ENCODE measurements at regions not wholly inside any gene's neighbourhood (a gene's known extent, or its start where the extent isn't known, plus 50 kb on each side); places are given as distances from the start of the nearest gene placed in this dataset.
"Not testable (repeated sequence)": the region's sequence is repeated elsewhere in the genome, so short reads cannot be mapped to it uniquely, and the experiment has no call there.

DNA sequence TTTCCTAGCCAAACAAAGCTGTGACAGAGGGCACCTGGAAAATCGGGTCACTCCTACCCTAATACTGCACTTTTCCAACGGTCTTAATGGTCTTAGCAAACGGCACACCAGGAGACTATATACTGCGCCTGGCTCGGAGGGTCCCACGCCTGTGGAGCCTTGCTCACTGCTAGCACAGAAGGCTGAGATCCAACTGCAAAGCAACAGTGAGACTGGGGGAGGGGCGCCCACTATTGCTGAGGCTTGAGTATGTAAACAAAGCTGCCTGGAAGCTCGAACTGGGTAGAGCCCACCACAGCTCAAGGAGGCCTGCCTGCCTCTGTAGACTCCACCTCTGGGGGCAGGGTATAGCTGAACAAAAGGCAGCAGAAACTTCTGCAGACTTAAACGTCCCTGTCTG is 931.7 kb upstream of the ATXN7L3B start:
- ATAC-seq; intact Hi-C loops (cut with DNase I); DNase-seq: not testable (repeated sequence)

DNA sequence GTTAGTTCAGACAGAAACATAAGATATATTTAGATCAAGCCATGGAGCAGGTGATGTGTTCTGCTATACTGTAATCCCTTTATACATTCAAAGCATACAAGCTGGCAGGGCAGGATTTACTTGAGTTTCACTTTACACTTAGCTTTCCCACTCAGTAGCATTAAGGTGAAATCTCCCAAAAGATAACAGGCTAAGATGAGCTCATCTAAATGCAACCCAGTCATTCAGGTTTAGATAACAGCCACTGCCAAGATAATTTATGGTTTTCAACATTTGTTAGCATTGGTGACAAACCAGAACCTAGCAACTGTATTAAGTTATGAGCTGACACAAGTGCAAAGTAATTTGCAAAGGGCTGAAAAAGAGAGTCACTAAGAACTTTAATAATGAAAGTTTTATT is 925.1 kb upstream of the ATXN7L3B start:
- intact Hi-C loops (cut with DNase I), result no loop called here
- no peak for ATAC-seq
- no peak for DNase-seq

DNA sequence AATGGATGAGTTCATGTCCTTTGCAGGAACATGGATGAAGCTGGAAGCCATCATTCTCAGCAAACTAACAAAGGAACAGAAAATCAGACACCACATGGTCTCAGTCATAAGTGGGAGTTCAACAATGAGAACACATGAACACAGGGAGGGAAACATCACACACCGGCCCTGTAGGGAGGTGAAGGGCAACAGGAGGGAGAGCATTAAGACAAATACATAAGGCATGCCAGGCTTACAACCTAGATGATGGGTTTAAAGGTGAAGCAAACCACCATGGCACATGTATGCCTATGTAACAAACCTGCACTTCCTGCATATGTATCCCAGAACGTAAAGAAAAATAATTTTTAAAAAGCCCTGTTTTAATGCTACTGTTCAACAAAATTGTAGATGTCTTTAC is 914.2 kb upstream of the ATXN7L3B start:
- intact Hi-C loops (cut with DNase I), result no loop called here
- ATAC-seq (no peak), DNase-seq (no peak)

DNA sequence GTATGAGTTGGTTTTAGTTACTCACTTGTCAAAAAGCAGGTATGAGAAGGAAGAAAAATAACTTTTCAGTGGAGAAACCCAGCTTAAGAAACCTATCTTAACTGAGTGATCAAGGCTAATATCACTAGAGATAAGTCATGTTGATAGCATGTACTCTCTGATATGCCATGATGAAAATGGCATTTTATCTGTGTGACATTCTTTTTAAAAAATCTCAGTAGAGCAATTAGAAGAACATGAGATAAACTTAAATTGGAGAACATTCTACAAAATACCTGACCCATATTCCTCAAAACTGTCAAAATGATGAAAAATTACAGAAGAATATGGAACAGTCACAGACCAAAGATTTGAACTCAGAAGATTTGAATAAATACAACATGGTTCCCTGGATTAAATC is 912.4 kb upstream of the ATXN7L3B start:
- no peak for DNase-seq
- intact Hi-C loops (cut with DNase I), result no loop called here
- no peak for ATAC-seq

DNA sequence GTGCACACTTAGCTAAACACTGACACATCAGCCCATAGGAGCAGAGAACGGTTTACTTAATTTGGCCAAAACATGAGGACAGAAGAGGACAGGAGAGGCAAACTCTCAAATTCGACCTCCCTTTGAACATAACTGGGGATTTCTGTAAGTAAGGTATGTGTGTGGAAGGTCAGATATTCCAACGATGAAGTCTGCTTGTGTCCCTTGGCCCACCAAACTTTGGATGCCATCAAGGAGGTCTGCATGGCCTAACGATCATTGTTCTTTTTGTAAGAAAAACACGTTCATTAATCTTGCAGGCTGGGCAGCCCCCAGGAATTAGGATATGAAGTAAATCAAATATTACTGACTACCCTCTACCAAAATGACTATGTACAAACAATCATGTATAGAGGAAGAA is 908.5 kb upstream of the ATXN7L3B start:
- intact Hi-C loops (cut with DNase I), result no loop called here
- no peak for DNase-seq
- no peak for ATAC-seq

DNA sequence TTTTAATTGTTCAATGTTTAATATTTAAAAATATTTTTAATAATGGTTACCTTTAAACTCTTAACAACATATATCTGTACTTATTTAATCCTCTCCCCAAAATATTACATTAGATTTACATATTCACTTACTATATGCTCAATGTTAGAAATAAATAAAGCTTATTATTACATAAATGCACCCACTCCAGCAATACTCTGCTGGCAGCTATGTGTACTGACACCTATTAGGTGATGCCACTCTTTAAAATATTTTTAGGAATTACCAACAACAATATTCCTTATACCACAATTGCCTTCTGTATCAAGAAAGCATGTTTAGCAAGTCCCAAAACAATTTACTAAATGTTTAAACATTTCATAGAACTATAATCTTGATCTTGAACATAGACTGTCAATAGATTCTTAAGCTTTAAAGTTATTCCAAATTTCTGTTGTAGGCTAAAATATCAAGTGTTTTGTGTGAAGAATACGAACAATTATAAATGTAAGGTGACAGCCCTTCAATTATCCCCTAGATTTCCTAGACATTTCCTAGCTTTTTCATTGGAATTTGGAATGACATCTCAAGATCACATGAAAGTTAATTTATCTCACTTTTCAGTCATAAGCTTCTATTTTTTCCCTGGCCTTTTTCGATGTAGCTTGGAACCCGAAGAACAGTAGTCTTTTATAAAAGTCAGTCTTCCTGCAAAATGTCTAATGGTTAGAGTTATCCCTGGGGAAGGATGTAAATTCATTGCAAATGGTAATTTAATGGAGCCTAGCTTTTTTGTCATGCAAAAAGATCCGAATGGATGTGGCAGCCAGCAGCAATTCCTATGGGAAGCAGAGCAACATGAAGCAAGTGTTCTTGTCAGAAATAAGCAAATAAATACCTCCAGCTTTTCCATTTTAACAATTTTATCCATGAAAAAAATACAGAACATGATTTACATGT is 907.5 kb upstream of the ATXN7L3B start:
- intact Hi-C loops (cut with DNase I), result no loop called here
- DNase-seq (no peak), ATAC-seq (no peak)

DNA sequence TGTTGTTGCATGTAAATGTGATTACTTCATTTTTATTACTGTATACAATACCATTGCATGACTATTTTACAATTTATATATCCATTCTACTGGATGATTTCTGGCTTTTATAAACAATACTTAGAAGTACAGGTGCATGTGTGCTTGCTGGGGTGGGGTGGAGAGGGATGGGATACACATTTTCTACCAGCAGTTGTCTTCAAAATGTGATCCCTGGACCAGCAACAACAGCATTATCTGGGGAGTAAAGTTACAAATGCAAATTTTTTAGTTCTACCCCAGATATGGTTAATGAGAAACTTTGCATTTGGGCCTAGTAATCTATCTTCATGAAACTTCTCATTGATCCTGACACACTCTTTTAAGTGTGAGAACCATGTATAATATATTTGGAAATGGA is 905.4 kb upstream of the ATXN7L3B start:
- ATAC-seq, result no peak
- no peak for DNase-seq
- intact Hi-C loops (cut with DNase I), result no loop called here

DNA sequence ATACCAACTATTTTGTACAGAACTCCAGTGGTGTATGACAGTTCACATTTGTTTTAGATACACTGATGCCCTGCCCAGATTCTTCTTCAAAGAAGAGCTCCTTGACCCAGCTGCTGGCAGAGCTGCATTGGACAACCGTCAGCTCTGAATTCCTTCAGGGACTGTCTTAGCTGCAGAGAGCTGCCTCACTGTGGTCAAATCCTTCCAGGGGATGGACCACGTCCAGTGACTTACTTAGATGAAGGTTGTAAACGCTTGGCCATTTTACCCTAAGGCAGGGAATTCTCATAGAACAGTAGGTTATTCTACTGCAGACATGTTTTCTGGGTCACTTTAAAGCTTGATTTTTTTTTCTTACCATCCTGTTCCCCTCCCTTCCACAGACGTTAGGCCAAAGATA is 905.0 kb upstream of the ATXN7L3B start:
- intact Hi-C loops (cut with DNase I), result no loop called here
- no peak for DNase-seq
- no peak for ATAC-seq

DNA sequence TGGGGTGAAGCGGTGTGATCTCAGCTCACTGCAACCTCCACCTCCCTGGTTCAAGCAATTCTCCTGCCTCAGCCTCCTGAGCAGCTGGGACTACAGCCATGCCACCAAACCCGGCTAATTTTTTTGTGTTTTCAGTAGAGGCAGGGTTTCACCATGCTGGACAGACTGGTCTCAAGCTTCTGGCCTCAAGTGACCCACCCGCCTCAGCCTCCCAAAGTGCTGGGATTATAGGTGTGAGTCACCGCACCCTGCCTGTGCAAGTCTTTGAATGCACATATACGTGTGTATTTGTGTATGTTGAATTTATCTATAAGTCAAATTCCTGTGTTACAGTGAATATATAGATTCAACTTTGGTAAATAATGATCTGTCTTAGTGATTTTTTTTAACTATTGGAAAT is 898.2 kb upstream of the ATXN7L3B start:
- ATAC-seq; intact Hi-C loops (cut with DNase I); DNase-seq: not testable (repeated sequence)

DNA sequence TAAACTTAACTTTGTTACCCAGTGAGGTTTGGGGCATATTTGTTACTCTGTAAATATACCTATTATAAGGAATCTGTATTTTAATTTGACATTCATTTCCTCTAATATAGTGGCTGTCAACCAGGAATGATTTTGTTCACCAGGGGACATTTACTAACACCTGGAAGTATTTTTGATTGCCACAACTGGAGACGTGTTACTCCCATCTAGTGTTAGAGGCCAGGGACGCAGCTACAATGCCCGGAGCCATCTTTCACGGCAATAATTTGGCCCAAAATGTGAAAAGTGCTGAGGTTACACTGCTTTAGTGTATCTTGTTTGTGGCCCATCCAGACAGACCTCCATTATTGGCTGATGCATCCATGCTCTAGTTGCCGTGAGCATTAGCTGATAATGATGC is 881.3 kb upstream of the ATXN7L3B start:
- ATAC-seq (no peak), DNase-seq (no peak)
- intact Hi-C loops (cut with DNase I), result no loop called here

DNA sequence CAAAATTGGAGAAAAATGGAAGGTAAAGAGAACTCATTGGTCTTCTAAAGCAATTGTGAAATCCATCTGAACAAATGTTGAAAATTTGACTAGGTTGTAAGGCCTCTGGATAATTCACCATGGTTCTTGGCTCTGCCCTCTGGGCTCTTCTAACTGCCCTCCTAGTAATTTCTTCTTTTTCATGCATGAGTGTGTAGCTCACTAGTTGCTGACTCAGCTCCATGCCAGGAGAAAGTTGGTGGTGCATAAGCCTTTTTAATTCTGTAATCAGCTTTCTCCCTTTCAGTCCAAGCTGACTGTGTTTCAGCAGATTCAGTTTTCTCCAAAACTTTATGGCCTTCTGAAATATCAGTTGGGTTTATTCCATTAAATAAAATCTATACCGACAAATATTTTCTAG is 877.8 kb upstream of the ATXN7L3B start:
- ATAC-seq, result no peak
- intact Hi-C loops (cut with DNase I), result no loop called here

DNA sequence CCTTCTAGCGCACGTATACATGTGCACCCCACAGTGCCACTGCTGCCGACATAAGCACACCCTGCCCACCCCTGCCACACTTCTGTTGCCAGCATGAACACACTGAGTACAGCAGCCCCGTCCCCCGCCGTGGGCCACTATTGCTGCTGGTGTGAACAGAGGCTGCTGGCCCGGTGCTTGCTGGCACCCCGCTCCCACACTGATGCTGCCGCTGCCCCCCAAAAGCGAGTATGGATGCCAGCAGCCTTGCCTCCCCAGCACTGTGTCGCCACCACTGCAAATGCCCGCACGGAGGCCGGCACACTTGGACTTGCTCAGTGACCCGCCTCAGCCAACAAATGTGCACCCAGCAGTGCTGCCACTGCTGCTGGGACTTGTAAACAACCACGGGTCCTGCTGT is 872.4 kb upstream of the ATXN7L3B start:
- intact Hi-C loops (cut with DNase I), result no loop called here
- DNase-seq (no peak), ATAC-seq (no peak)

More for the DNA sequence above, 877.8 kb upstream of the ATXN7L3B start:
- no peak for DNase-seq

DNA sequence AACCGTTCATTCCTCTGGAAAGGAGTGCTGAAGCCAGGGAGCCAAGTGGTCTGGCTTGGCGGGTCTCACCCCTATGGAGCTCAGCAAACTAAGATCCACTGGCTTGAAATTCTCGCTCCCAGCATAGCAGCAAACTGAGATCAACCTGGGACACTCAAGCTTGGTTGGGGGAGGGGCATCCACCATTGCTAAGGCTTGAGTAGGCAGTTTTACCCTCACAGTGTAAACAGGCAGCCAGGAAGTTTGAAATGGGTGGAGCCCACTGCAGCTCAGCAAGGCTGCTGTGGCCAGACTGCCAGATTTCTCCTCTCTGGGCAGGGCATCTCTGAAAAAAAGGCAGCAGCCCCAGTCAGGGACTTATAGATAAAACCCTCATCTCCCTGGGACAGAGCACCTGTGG is 866.1 kb upstream of the ATXN7L3B start:
- ATAC-seq; DNase-seq; intact Hi-C loops (cut with DNase I): not testable (repeated sequence)

DNA sequence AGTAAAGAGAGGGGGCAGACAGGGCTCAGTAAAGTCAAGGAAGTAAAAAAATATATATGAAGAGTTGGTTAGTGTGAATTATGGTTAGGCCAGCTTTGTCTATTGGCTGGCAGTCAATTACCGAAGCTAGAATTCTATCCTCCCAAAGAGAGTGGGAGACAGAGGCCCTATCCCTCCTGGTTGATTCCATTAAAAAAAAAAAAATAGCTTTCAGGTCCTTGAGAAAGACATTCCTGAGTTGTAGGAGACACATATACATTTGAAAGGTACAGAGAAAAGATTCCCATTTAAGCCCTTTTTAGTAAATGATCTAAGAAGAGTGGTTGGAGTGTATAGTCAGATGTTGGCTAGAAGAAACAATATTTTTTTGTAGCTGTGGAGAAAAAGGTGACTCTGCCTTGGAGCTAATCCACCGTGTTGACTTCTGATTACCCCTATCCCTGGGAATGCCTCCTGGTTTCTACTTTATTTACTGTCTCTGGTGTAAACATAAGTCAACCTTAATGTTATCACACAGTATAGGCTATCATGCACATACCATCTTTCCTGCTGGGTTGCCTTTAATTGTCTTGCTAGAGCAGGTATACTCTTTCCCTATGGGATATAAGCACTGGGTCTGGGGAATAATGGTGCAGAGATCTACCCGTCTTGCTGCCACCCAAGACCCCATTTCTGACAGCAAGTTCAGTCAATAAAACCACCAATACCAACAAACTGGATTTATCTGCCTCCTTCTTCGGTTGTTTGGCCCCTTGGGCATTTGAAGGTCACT is 859.9 kb upstream of the ATXN7L3B start:
- ATAC-seq (no peak), DNase-seq (no peak)
- intact Hi-C loops (cut with DNase I), result no loop called here

DNA sequence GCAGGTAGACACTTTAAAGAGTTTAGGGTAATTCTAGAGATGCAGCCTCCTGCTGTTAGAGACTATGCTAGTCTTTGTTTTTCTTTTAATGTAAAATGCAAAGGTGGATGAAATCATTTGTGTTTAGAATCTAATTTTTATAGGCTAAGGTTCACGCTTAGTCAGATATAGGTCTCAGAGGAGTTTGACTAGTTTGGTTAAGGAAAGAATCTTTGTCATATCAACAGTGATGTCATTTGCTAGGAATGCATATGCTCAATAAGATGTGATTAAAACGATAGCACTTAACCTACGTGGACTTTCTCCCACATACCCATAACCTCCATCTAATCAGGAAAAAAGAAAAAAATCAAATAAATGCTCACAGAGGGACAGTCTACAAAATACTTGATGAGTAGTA is 859.3 kb upstream of the ATXN7L3B start:
- ATAC-seq (no peak), DNase-seq (no peak)
- intact Hi-C loops (cut with DNase I), result no loop called here

DNA sequence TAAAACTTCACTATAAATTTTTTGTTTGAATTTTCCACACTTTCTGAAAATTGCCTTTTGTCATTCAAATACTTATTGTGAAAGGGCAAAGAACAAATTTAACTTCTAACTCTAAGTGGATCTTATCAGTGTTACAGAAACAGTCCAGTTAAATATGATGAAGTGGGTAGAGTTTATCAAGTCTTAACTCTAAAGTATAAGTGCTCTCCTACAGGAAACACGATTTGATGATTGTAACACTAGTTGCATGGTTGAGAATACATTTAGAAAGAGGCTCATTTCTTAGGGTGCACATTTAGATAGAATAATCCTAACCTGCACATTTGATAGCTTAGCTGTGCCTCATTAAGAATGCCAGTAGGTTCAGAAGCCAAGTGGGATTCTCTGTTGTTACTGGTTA is 838.3 kb upstream of the ATXN7L3B start:
- no peak for ATAC-seq
- intact Hi-C loops (cut with DNase I), result no loop called here

DNA sequence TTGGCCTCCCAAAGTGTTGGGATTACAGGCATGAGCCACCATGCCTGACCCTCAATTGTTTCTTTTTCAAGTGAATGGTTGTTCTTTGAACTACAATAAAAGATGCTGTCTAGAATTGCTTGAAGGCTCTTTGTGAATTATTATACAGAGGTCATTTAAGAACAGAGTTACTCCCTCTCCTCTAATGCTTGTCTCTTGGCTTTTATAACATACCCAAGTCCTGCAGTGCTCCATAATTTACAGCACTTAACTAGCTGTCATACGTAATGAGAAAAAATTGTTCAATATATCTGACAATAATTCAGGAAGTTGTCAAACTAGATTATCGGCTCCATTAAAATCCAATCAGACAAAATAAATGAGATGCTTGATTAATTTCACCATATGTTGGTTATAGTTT is 823.0 kb upstream of the ATXN7L3B start:
- no peak for ATAC-seq
- intact Hi-C loops (cut with DNase I), result no loop called here
- no peak for DNase-seq

More for the DNA sequence above, 838.3 kb upstream of the ATXN7L3B start:
- no peak for DNase-seq

DNA sequence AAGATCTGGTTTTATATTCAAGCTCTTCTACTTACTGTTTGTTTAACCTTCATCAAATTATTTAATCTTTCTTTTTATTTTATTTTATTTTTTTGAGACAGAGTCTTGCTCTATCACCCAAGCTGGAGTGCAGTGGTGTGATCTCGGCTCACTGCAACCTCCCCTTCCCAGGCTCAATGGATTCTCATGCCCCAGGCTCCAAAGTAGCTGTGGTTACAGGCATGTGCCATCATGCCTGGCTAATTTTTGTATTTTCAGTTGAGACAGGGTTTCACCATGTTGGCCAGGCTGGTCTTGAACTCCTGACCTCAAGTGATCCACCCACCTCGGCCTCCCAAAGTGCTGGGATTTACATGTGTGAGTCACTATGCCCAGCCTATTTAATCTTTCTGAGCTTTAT is 821.5 kb upstream of the ATXN7L3B start:
- intact Hi-C loops (cut with DNase I); DNase-seq; ATAC-seq: not testable (repeated sequence)

DNA sequence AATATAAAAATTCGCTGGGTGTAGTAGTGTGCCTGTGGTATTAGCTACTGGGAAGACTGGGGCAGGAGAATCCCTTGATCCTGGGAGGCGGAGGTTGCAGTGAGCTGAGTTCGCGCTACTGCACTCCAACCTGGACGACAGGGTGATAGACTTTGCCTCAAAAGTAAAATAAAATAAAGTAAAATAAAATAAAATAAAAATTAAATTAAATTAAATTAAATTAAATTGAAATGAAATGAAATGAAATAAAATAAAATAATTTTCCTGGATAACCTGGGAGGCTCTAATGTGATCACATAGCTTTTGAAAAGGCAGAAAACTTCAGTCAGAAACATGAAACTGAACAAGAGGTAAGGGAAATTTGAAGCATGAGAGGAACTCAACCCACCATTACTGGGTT is 818.4 kb upstream of the ATXN7L3B start:
- ATAC-seq (no peak), DNase-seq (no peak)
- intact Hi-C loops (cut with DNase I), result no loop called here

DNA sequence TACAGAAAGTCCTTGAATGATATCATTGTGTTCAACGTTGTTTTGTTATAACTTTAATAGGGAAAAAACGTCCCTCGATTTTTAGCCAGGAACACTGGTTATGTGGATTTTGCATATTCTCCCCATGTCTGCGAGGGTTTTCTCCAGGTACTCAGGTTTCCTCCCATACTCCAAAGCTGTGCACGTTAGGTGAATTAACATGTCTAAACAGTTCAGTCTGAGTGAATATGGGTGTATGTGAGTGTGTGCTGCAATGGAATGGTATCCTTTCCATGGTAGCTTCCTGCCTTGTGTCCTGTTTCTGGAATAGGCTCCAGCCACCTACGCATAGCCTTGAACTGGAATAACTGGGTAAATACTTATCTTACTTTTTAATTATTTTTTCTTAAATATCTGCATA is 810.8 kb upstream of the ATXN7L3B start:
- intact Hi-C loops (cut with DNase I), result no loop called here
- ATAC-seq (no peak), DNase-seq (no peak)

DNA sequence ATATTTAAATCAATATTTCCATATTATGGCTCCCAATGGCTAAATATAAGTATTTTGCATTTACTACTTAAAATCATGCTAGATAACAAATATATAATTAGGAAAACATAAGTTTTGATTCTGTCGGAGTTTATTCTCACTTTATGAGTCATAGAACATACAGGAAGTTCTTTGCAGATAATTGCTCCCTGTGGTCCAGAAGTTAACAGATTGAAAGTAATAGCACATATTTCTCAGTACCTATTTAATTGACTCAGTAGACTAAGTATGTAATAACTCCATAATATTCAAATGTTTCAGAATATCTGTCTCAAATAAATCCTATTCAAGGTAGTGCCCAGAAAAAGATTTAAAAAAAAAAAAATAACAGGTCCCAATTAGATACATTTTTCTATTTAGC is 806.0 kb upstream of the ATXN7L3B start:
- intact Hi-C loops (cut with DNase I), result no loop called here
- ATAC-seq (no peak), DNase-seq (no peak)

Data from left cardiac atrium (tissue), 4 donors.